ENCODE measurements at regions not wholly inside any gene's neighbourhood (a gene's known extent, or its start where the extent isn't known, plus 50 kb on each side); places are given as distances from the start of the nearest gene placed in this dataset.

GRCh38 chr14:98864211-98864610, 407.8 kb downstream of the BCL11B start:
- no peak for TF ChIP-seq CTCF (IDR thresholded peaks at IDR 0.05; ENCODE audit: low read depth, low read length)
- no peak for TF ChIP-seq POLR2A (IDR thresholded peaks at IDR 0.05; ENCODE audit: extremely low read depth, insufficient read length)

All from NB4 (cell line).